ENCODE measurements at regions not wholly inside any gene's neighbourhood (a gene's known extent, or its start where the extent isn't known, plus 50 kb on each side); places are given as distances from the start of the nearest gene placed in this dataset.

DNA sequence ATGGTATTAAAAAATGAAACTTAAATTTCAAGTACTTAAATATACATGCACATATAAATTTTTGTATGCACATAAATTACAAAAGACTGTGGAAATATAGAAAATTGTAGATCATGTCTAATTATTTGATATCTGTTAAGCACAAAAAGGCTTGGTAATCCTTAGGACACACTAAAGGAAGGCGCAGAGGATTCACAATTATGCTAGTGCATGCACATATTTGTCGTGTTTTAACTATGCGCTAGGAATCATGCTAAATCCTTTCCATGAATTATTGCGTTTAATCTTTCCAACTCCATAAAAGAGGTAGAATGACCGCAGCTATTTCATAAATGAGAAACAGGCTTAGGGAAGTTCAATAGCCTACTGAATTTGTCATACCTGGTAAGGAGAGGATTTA lies 244.1 kb upstream of the ITGA1 start:
- TF ChIP-seq EZH2 (IDR thresholded peaks at IDR 0.05) (no peak), POLR2AphosphoS5 (IDR thresholded peaks at IDR 0.05; ENCODE audit: borderline replicate concordance, low read depth, low read length) (no peak)

All from SK-N-MC (cell line).